ENCODE measurements at regions not wholly inside any gene's neighbourhood (a gene's known extent, or its start where the extent isn't known, plus 50 kb on each side); places are given as distances from the start of the nearest gene placed in this dataset.
A peak's percentile ranks its signal among the peaks of the same experiment; 100 is the strongest.

- H3K4me1 ChIP-seq (replicated peaks in 1 of 2; ENCODE audit: control insufficient read depth in 2 of 2, insufficient read depth in 2 of 2, low read length in 2 of 2): peaks cover 3 to 16% of the 10 kb centered on the region in 2 experiments; a peak in 4 of 5 replicates
- FAIRE-seq (peak; percentile 75), DNase-seq (ENCODE audit: extremely low read depth in 1 of 4, low spot score in 3 of 4) (peak; percentile 43 to 71 (median 53)), ATAC-seq (peak; percentile 80)
- intact Hi-C loops (cut with micrococcal nuclease) (no loop called here), in situ Hi-C loops (cut with MboI) (no loop called here)
- peak overlapping the region; percentile 81 for H2AFZ ChIP-seq (ENCODE audit: low read depth, low read length)
- no TSS peak for BruUV-seq (replicated peaks)
- no peaks in the 10 kb centered on the region for H4K20me1 ChIP-seq (replicated peaks; ENCODE audit: control insufficient read depth, insufficient read depth, low read length)
- peak overlapping the region; percentile 66 for H3K4me2 ChIP-seq (ENCODE audit: insufficient read depth, low read length)
- no peaks in the 10 kb centered on the region for H3K9me3 ChIP-seq (replicated peaks; ENCODE audit: control insufficient read depth, insufficient read depth, low read depth, low read length)
- peak overlapping the region; percentile 53 to 75; a peak in 3 of 4 replicates for H3K9ac ChIP-seq (ENCODE audit: insufficient read depth in 1 of 2, low read depth in 2 of 2, low read length in 2 of 2)
- no peaks in the 10 kb centered on the region for H3K79me2 ChIP-seq (ENCODE audit: control insufficient read depth, insufficient read depth, low read length)
- ChIA-PET CTCF (ENCODE audit: low intra/inter-chr PET ratio) (no interaction called here), POLR2A (interaction anchor here (0.6 to 1.0 kb wide), 3 partner anchors 32 to 825 kb away, joined by 3 read pairs; no protein-coding TSS in a partner anchor)
- no peaks in the 10 kb centered on the region for H3K9me1 ChIP-seq (ENCODE audit: control insufficient read depth, insufficient read depth, low read length)
- 3% methylated on average over 7 of the region's 7 CpGs for WGBS (ENCODE audit: insufficient coverage, low coverage, missing lambda C conversion rate)
- H3K4me3 ChIP-seq: no peak overlapping the region
- H3K36me3 ChIP-seq (ENCODE audit: control insufficient read depth, insufficient read depth, low read length): no peaks in the 10 kb centered on the region
- H3K27me3 ChIP-seq (ENCODE audit: control insufficient read depth in 2 of 2, insufficient read depth in 2 of 2, low read length in 2 of 2): no peaks in the 10 kb centered on the region
- peak overlapping the region; percentile 79; the same call in 2 of the 3 replicates for H3K27ac ChIP-seq (ENCODE audit: extremely low read depth, low read depth, low read length)
- TF ChIP-seq ATF2 (CRISPR knock-in tag; IDR thresholded peaks at IDR 0.05) (no peak), FOXA3 (CRISPR knock-in tag; conservative IDR thresholded peaks at IDR 0.05 in 1 of 2, IDR thresholded peaks at IDR 0.05 in 1 of 2) (no peak), ZNF224 (CRISPR knock-in tag; IDR thresholded peaks at IDR 0.05) (no peak), MGA (IDR thresholded peaks at IDR 0.05) (peak; percentile 63), ZNF668 (CRISPR knock-in tag; IDR thresholded peaks at IDR 0.05) (no peak), MBD2 (IDR thresholded peaks at IDR 0.05; ENCODE audit: borderline replicate concordance, low read depth) (0 out of 2 replicates have a peak, but pooled peaks have one; percentile 27), ZNF431 (CRISPR knock-in tag; IDR thresholded peaks at IDR 0.05) (no peak), SREBF1 (IDR thresholded peaks at IDR 0.05; ENCODE audit: borderline replicate concordance, low read depth, low read length) (no peak)
Observed at GRCh38 chr2:38146275-38146906, 70.4 kb upstream of the CYP1B1 start.

Data from K562 (cell line).